GM23338 (cell line): ENCODE measurements at regions not wholly inside any gene's neighbourhood (a gene's known extent, or its start where the extent isn't known, plus 50 kb on each side); places are given as distances from the start of the nearest gene placed in this dataset.
A peak's percentile ranks its signal among the peaks of the same experiment; 100 is the strongest.

Experiments
- ATAC-seq: fragments of 200-7000 bp; cut with Tn5 transposase; 3 replicates; pipeline ENCODE4 v1.9.1; 2020
- DNase-seq: peaks from one replicate; pipeline ENCODE4 v3.0.0-alpha.2; 2015; ENCODE audit warnings: low spot score
- H2AFZ ChIP-seq: fragments of 200-600 bp; sonication (generic); 2 replicates; pipeline ENCODE4 v1.8.0; 2016; ENCODE audit warnings: antibody characterized with exemption, mild to moderate bottlenecking, moderate library complexity
- H3F3A ChIP-seq: fragments of 200-600 bp; sonication (generic); replicated peaks from 2 replicates; pipeline ENCODE4 v1.8.0; 2017; ENCODE audit warnings: antibody characterized with exemption, mixed run types, low read depth
- H3K27ac ChIP-seq: fragments of 200-600 bp; sonication (generic); 2 replicates; pipeline ENCODE4 v1.6.1; 2016; ENCODE audit warnings: low read depth
- H3K27me3 ChIP-seq: fragments of 200-600 bp; sonication (generic); 2 replicates; pipeline ENCODE4 v1.8.0; 2016; ENCODE audit warnings: mild to moderate bottlenecking, mixed run types, moderate library complexity; ENCODE audit not compliant: insufficient read depth
- H3K36me3 ChIP-seq: fragments of 200-600 bp; sonication (generic); 2 replicates; pipeline ENCODE4 v1.8.0; 2016; ENCODE audit warnings: mild to moderate bottlenecking; ENCODE audit not compliant: insufficient read depth
- H3K4me1 ChIP-seq: fragments of 200-600 bp; sonication (generic); 2 replicates; pipeline ENCODE4 v1.8.0; 2016; ENCODE audit warnings: mild to moderate bottlenecking, moderate library complexity; ENCODE audit not compliant: insufficient read depth
- H3K4me2 ChIP-seq: fragments of 200-600 bp; sonication (generic); 2 replicates; pipeline ENCODE4 v1.7.1; 2017; ENCODE audit warnings: mixed run types
- H3K4me3 ChIP-seq: fragments of 200-600 bp; sonication (generic); 2 replicates; pipeline ENCODE4 v1.6.1; 2016; ENCODE audit warnings: mixed run types
- H3K79me2 ChIP-seq: fragments of 200-600 bp; sonication (generic); replicated peaks from 2 replicates; pipeline ENCODE4 v1.8.0; 2017; ENCODE audit warnings: mild to moderate bottlenecking; ENCODE audit not compliant: insufficient read depth
- H3K9me2 ChIP-seq: fragments of 200-600 bp; sonication (generic); 2 replicates; pipeline ENCODE4 v1.8.0; 2017; ENCODE audit not compliant: insufficient read depth
- H4K20me1 ChIP-seq: fragments of 200-600 bp; sonication (generic); replicated peaks from 2 replicates; pipeline ENCODE4 v1.8.0; 2017; ENCODE audit warnings: mild to moderate bottlenecking; ENCODE audit not compliant: insufficient read depth
- H3K27ac Mint-ChIP-seq: 2 replicates; pipeline ENCODE4 v1.8.0; 2020; ENCODE audit warnings: inconsistent platforms, mild to moderate bottlenecking, moderate library complexity, mixed read lengths
- H3K27me3 Mint-ChIP-seq: 3 replicates; pipeline ENCODE4 v1.8.0; 2022; ENCODE audit warnings: low read depth, mild to moderate bottlenecking, moderate library complexity, mixed read lengths, inconsistent platforms; ENCODE audit not compliant: insufficient read depth, poor library complexity
- H3K36me3 Mint-ChIP-seq: 3 replicates; pipeline ENCODE4 v1.8.0; 2021; ENCODE audit warnings: low read depth, mild to moderate bottlenecking, inconsistent platforms, moderate library complexity, mixed read lengths
- H3K4me1 Mint-ChIP-seq: 3 replicates; pipeline ENCODE4 v1.8.0; 2020; ENCODE audit warnings: mild to moderate bottlenecking, inconsistent platforms, mixed read lengths
- H3K4me3 Mint-ChIP-seq: 3 replicates; pipeline ENCODE4 v1.8.0; 2021; ENCODE audit warnings: moderate library complexity, mild to moderate bottlenecking, inconsistent platforms, mixed read lengths
- H3K9me3 Mint-ChIP-seq: 3 replicates; pipeline ENCODE4 v1.8.0; 2020; ENCODE audit warnings: moderate library complexity, mild to moderate bottlenecking, inconsistent platforms, mixed read lengths
- CREB1 ChIP-seq: fragments of 250-450 bp; sonication (Bioruptor Pico); IDR thresholded peaks from 2 replicates; pipeline ENCODE4 v1.5.0; 2020; ENCODE audit warnings: low read depth, mild to moderate bottlenecking, moderate library complexity
- EZH2 ChIP-seq: fragments of 200-600 bp; sonication (generic); IDR thresholded peaks from one replicate; pipeline ENCODE4 v1.8.0; 2017; ENCODE audit warnings: antibody characterized with exemption, mild to moderate bottlenecking, low read depth; ENCODE audit not compliant: unreplicated experiment
- JUNB ChIP-seq: IDR thresholded peaks from one replicate; pipeline ENCODE4 v1.6.1; 2016; ENCODE audit warnings: antibody characterized with exemption; ENCODE audit not compliant: unreplicated experiment
- NANOG ChIP-seq: IDR thresholded peaks from 2 replicates; pipeline ENCODE4 v1.6.1; 2016; ENCODE audit warnings: antibody characterized with exemption, borderline replicate concordance
- POLR2AphosphoS5 ChIP-seq: IDR thresholded peaks from 2 replicates; pipeline ENCODE4 v1.6.1; 2016; ENCODE audit warnings: antibody characterized with exemption, low read depth
- STAT1 ChIP-seq: IDR thresholded peaks from one replicate; pipeline ENCODE4 v1.6.1; 2016; ENCODE audit warnings: antibody characterized with exemption; ENCODE audit not compliant: unreplicated experiment
- ZNF114 ChIP-seq: fragments of 250-450 bp; sonication (Bioruptor Pico); IDR thresholded peaks from 2 replicates; pipeline ENCODE4 v1.5.0; 2020; ENCODE audit warnings: mild to moderate bottlenecking, moderate library complexity
- TF ChIP-seq, protein P1 (sequence below): fragments of 250-450 bp; sonication (Bioruptor Pico); IDR thresholded peaks from 2 replicates; pipeline ENCODE4 v1.5.0; 2020; ENCODE audit warnings: mild to moderate bottlenecking, moderate library complexity

- no peak for TF ChIP-seq CREB1
- TF ChIP-seq, protein P1, sequence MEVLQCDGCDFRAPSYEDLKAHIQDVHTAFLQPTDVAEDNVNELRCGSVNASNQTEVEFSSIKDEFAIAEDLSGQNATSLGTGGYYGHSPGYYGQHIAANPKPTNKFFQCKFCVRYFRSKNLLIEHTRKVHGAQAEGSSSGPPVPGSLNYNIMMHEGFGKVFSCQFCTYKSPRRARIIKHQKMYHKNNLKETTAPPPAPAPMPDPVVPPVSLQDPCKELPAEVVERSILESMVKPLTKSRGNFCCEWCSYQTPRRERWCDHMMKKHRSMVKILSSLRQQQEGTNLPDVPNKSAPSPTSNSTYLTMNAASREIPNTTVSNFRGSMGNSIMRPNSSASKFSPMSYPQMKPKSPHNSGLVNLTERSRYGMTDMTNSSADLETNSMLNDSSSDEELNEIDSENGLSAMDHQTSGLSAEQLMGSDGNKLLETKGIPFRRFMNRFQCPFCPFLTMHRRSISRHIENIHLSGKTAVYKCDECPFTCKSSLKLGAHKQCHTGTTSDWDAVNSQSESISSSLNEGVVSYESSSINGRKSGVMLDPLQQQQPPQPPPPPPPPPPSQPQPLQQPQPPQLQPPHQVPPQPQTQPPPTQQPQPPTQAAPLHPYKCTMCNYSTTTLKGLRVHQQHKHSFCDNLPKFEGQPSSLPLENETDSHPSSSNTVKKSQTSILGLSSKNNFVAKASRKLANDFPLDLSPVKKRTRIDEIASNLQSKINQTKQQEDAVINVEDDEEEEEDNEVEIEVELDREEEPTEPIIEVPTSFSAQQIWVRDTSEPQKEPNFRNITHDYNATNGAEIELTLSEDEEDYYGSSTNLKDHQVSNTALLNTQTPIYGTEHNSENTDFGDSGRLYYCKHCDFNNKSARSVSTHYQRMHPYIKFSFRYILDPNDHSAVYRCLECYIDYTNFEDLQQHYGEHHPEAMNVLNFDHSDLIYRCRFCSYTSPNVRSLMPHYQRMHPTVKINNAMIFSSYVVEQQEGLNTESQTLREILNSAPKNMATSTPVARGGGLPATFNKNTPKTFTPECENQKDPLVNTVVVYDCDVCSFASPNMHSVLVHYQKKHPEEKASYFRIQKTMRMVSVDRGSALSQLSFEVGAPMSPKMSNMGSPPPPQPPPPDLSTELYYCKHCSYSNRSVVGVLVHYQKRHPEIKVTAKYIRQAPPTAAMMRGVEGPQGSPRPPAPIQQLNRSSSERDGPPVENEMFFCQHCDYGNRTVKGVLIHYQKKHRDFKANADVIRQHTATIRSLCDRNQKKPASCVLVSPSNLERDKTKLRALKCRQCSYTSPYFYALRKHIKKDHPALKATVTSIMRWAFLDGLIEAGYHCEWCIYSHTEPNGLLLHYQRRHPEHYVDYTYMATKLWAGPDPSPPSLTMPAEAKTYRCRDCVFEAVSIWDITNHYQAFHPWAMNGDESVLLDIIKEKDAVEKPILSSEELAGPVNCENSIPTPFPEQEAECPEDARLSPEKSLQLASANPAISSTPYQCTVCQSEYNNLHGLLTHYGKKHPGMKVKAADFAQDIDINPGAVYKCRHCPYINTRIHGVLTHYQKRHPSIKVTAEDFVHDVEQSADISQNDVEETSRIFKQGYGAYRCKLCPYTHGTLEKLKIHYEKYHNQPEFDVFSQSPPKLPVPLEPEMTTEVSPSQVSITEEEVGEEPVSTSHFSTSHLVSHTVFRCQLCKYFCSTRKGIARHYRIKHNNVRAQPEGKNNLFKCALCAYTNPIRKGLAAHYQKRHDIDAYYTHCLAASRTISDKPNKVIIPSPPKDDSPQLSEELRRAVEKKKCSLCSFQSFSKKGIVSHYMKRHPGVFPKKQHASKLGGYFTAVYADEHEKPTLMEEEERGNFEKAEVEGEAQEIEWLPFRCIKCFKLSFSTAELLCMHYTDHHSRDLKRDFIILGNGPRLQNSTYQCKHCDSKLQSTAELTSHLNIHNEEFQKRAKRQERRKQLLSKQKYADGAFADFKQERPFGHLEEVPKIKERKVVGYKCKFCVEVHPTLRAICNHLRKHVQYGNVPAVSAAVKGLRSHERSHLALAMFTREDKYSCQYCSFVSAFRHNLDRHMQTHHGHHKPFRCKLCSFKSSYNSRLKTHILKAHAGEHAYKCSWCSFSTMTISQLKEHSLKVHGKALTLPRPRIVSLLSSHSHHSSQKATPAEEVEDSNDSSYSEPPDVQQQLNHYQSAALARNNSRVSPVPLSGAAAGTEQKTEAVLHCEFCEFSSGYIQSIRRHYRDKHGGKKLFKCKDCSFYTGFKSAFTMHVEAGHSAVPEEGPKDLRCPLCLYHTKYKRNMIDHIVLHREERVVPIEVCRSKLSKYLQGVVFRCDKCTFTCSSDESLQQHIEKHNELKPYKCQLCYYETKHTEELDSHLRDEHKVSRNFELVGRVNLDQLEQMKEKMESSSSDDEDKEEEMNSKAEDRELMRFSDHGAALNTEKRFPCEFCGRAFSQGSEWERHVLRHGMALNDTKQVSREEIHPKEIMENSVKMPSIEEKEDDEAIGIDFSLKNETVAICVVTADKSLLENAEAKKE (CRISPR knock-in tag): no peak
- no peak for TF ChIP-seq POLR2AphosphoS5
- TF ChIP-seq NANOG: no peak
Measured at GRCh38 chr4:123463869-123464268, 67.3 kb downstream of the SPRY1 start (continued).

- peaks cover 11% of the 10 kb centered on the region for H3K4me1 Mint-ChIP-seq
- no peak overlapping the region for H3K4me3 Mint-ChIP-seq
- ATAC-seq (no peak), DNase-seq (no peak)
- H3K9me2 ChIP-seq: no peaks in the 10 kb centered on the region
- TF ChIP-seq, protein P1 (CRISPR knock-in tag): no peak
- TF ChIP-seq JUNB: no peak
- TF ChIP-seq CREB1: no peak
- no peak for TF ChIP-seq EZH2
- TF ChIP-seq ZNF114 (CRISPR knock-in tag): no peak
- no peak for TF ChIP-seq STAT1
- H3K27me3 Mint-ChIP-seq: no peaks in the 10 kb centered on the region
- no peak overlapping the region for H3K27ac ChIP-seq
- no peaks in the 10 kb centered on the region for H3K27me3 ChIP-seq
- no peaks in the 10 kb centered on the region for H3K4me1 ChIP-seq
- no peaks in the 10 kb centered on the region for H3K9me3 Mint-ChIP-seq
- H3K4me2 ChIP-seq: no peak overlapping the region
- H3K36me3 ChIP-seq: no peaks in the 10 kb centered on the region
- H3K79me2 ChIP-seq: no peaks in the 10 kb centered on the region
- no peaks in the 10 kb centered on the region for H3F3A ChIP-seq
- no peaks in the 10 kb centered on the region; the same call in 2 of the 3 replicates for H3K36me3 Mint-ChIP-seq
- peak overlapping the region; percentile 39; the same call in 1 of the 2 replicates for H2AFZ ChIP-seq
- H4K20me1 ChIP-seq: no peaks in the 10 kb centered on the region
- no peak overlapping the region for H3K4me3 ChIP-seq
- H3K27ac Mint-ChIP-seq: no peak overlapping the region
Measured at GRCh38 chr4:123465416-123465815, 68.8 kb downstream of the SPRY1 start.
